ENCODE measurements at regions not wholly inside any gene's neighbourhood (a gene's known extent, or its start where the extent isn't known, plus 50 kb on each side); places are given as distances from the start of the nearest gene placed in this dataset.
"Not testable (repeated sequence)": the region's sequence is repeated elsewhere in the genome, so short reads cannot be mapped to it uniquely, and the experiment has no call there.

- TF ChIP-seq CTCF (conservative IDR thresholded peaks at IDR 0.05; ENCODE audit: low read length) = no peak
- no peak overlapping the region for H3K4me3 ChIP-seq (ENCODE audit: low read length)
- no peak for DNase-seq (ENCODE audit: low read depth)
Observed at GRCh38 chr12:131555197-131555846, 155.6 kb upstream of the SFSWAP start.

- no peak overlapping the region for H3K4me3 ChIP-seq (ENCODE audit: low read length)
- no peak for TF ChIP-seq CTCF (conservative IDR thresholded peaks at IDR 0.05; ENCODE audit: low read length)
- no peak for DNase-seq (ENCODE audit: low read depth)
Observed at GRCh38 chr12:131555866-131556265, 155.0 kb upstream of the SFSWAP start.

- H3K4me3 ChIP-seq (ENCODE audit: low read length) = no peak overlapping the region
- no peak for TF ChIP-seq CTCF (conservative IDR thresholded peaks at IDR 0.05; ENCODE audit: low read length)
- DNase-seq (ENCODE audit: low read depth) = no peak
Observed at GRCh38 chr12:131557078-131557709, 153.7 kb upstream of the SFSWAP start.

GRCh38 chr12:131559517-131560516 lies 151.1 kb upstream of the SFSWAP start:
- TF ChIP-seq CTCF (conservative IDR thresholded peaks at IDR 0.05; ENCODE audit: low read length) = no peak
- DNase-seq (ENCODE audit: low read depth) = no peak
- no peak overlapping the region for H3K4me3 ChIP-seq (ENCODE audit: low read length)

GRCh38 chr12:131561051-131561450 lies 149.8 kb upstream of the SFSWAP start:
- H3K4me3 ChIP-seq (ENCODE audit: low read length) = no peak overlapping the region
- DNase-seq (ENCODE audit: low read depth) = no peak
- no peak for TF ChIP-seq CTCF (conservative IDR thresholded peaks at IDR 0.05; ENCODE audit: low read length)

GRCh38 chr12:131561891-131562684 lies 148.8 kb upstream of the SFSWAP start:
- no peak for TF ChIP-seq CTCF (conservative IDR thresholded peaks at IDR 0.05; ENCODE audit: low read length)
- H3K4me3 ChIP-seq (ENCODE audit: low read length) = no peak overlapping the region
- DNase-seq (ENCODE audit: low read depth) = no peak

GRCh38 chr12:131564138-131564727 lies 146.7 kb upstream of the SFSWAP start:
- H3K4me3 ChIP-seq (ENCODE audit: low read length); DNase-seq (ENCODE audit: low read depth): not testable (repeated sequence)

All from AG10803 (cell line).